IMR-90 (cell line): ENCODE measurements at regions not wholly inside any gene's neighbourhood (a gene's known extent, or its start where the extent isn't known, plus 50 kb on each side); places are given as distances from the start of the nearest gene placed in this dataset.

Experiments used
- ATAC-seq: fragments of 200-7000 bp; cut with Tn5 transposase; 2 replicates; pipeline ENCODE4 v1.9.1; 2020; ENCODE audit warnings: low read depth, mild to moderate bottlenecking, moderate library complexity
- BruUV-seq: library from RNA; stranded (reverse); fragments of 400-500 nt; replicated peaks from 2 replicates; lab custom pipeline; 2021; lab: Mats Ljungman, UMichigan
- CTCF ChIA-PET: fragments of 300-600 bp; formaldehyde crosslinking; extraction: SDS; loops from one replicate; lab custom pipeline; 2021; ENCODE audit warnings: antibody characterized with exemption; lab: Yijun Ruan, JAX
- POLR2A ChIA-PET: fragments of 300-600 bp; sonication (Branson Sonifier 250); formaldehyde crosslinking; loops from one replicate; lab custom pipeline; 2022; ENCODE audit warnings: antibody characterized with exemption; ENCODE audit not compliant: unreplicated experiment; lab: Charles Lee
- DNase-seq: peaks from one replicate; pipeline ENCODE4 v3.0.0; 2013
- H2AFZ ChIP-seq: replicated peaks from 2 replicates; pipeline ENCODE3; 2013; ENCODE audit warnings: low read length, mild to moderate bottlenecking; ENCODE audit not compliant: poor library complexity
- H2AK5ac ChIP-seq: 2 replicates; pipeline ENCODE4 v1.6.1; 2013; ENCODE audit warnings: low read depth, low read length, inconsistent platforms
- H2AK9ac ChIP-seq: replicated peaks from 2 replicates; pipeline ENCODE3; 2013; ENCODE audit warnings: mild to moderate bottlenecking, low read depth, low read length, moderate library complexity; ENCODE audit not compliant: poor library complexity
- H2BK120ac ChIP-seq: 2 replicates; pipeline ENCODE4 v1.6.1; 2013; ENCODE audit warnings: low read depth, low read length, inconsistent platforms
- H2BK15ac ChIP-seq: 3 replicates; pipeline ENCODE4 v1.6.1; 2013; ENCODE audit warnings: low read depth, low read length, inconsistent platforms
- H2BK20ac ChIP-seq: 2 replicates; pipeline ENCODE4 v1.6.1; 2013; ENCODE audit warnings: low read depth, mild to moderate bottlenecking, inconsistent platforms, low read length, moderate library complexity
- H2BK5ac ChIP-seq: 2 replicates; pipeline ENCODE4 v1.6.1; 2013; ENCODE audit warnings: mild to moderate bottlenecking, low read depth, low read length, inconsistent platforms; ENCODE audit not compliant: poor library complexity, severe bottlenecking
- H3K14ac ChIP-seq: replicated peaks from 2 replicates; pipeline ENCODE4 v1.6.1; 2013; ENCODE audit warnings: low read depth, low read length, inconsistent platforms
- H3K18ac ChIP-seq: 2 replicates; pipeline ENCODE4 v1.6.1; 2013; ENCODE audit warnings: low read depth, low read length, control low read depth
- H3K23ac ChIP-seq: 2 replicates; pipeline ENCODE4 v1.6.1; 2013; ENCODE audit warnings: low read depth, low read length, inconsistent platforms
- H3K27ac ChIP-seq: 2 replicates; pipeline ENCODE4 v1.5.1; 2013; ENCODE audit warnings: mild to moderate bottlenecking, control low read depth, low read length; ENCODE audit not compliant: insufficient read depth
- H3K27me3 ChIP-seq: 2 replicates; pipeline ENCODE4 v1.6.1; 2013; ENCODE audit warnings: low read length; ENCODE audit not compliant: control insufficient read depth, insufficient read depth
- H3K36me3 ChIP-seq: 2 replicates; pipeline ENCODE4 v1.6.1; 2013; ENCODE audit warnings: low read length, mixed read lengths; ENCODE audit not compliant: control insufficient read depth, insufficient read depth
- H3K4ac ChIP-seq: 2 replicates; pipeline ENCODE4 v1.6.1; 2013; ENCODE audit warnings: low read depth, low read length, inconsistent platforms
- H3K4me1 ChIP-seq: 2 replicates; pipeline ENCODE4 v1.6.1; 2013; ENCODE audit warnings: low read length, mixed read lengths; ENCODE audit not compliant: control insufficient read depth, insufficient read depth
- H3K4me2 ChIP-seq: 2 replicates; pipeline ENCODE4 v1.6.1; 2013; ENCODE audit warnings: low read depth, mild to moderate bottlenecking, control low read depth, low read length, moderate library complexity
- H3K4me3 ChIP-seq: 2 replicates; pipeline ENCODE4 v1.5.1; 2013; ENCODE audit warnings: low read depth, mild to moderate bottlenecking, control low read depth, low read length, moderate library complexity; ENCODE audit not compliant: insufficient read depth
- H3K56ac ChIP-seq: 2 replicates; pipeline ENCODE4 v1.6.1; 2013; ENCODE audit warnings: low read length, inconsistent platforms; ENCODE audit not compliant: insufficient read depth; ENCODE audit errors: extremely low read depth
- H3K79me1 ChIP-seq, 2 experiments: 2 replicates each; pipeline ENCODE4 v1.6.1; 2013; ENCODE audit warnings: low read length in 2 of 2, inconsistent platforms in 1 of 2, low read depth in 1 of 2
- H3K9ac ChIP-seq: 2 replicates; pipeline ENCODE4 v1.6.1; 2013; ENCODE audit warnings: low read depth, low read length, control low read depth
- H3K9me1 ChIP-seq: 2 replicates; pipeline ENCODE4 v1.6.1; 2013; ENCODE audit warnings: low read length, inconsistent platforms; ENCODE audit not compliant: insufficient read depth
- H3K9me3 ChIP-seq: 2 replicates; pipeline ENCODE4 v1.6.1; 2013; ENCODE audit warnings: low read length; ENCODE audit not compliant: control insufficient read depth, insufficient read depth
- H4K20me1 ChIP-seq: 2 replicates; pipeline ENCODE4 v1.6.1; 2013; ENCODE audit warnings: low read length, inconsistent platforms; ENCODE audit not compliant: insufficient read depth
- H4K5ac ChIP-seq: 2 replicates; pipeline ENCODE4 v1.6.1; 2013; ENCODE audit warnings: mild to moderate bottlenecking, low read depth, low read length, control low read depth
- H4K8ac ChIP-seq, 2 experiments: 2 replicates each; pipeline ENCODE4 v1.6.1; 2013; ENCODE audit warnings: low read depth in 2 of 2, low read length in 2 of 2, control low read depth in 1 of 2, inconsistent platforms in 1 of 2
- H4K91ac ChIP-seq: 2 replicates; pipeline ENCODE4 v1.6.1; 2013; ENCODE audit warnings: low read depth, low read length, inconsistent platforms; ENCODE audit not compliant: insufficient read depth
- BHLHE40 ChIP-seq: fragments of 150-350 bp; IDR thresholded peaks from 2 replicates; pipeline ENCODE4 v1.6.1; 2016; ENCODE audit warnings: mild to moderate bottlenecking, low read depth, low read length
- CEBPB ChIP-seq: IDR thresholded peaks from 2 replicates; pipeline ENCODE4 v1.6.1; 2012; ENCODE audit warnings: low read depth, low read length, improper control_type of control experiment
- FOS ChIP-seq: fragments of 150-350 bp; IDR thresholded peaks from 2 replicates; pipeline ENCODE4 v1.6.1; 2016; ENCODE audit warnings: low read depth, low read length
- MAFK ChIP-seq: IDR thresholded peaks from 2 replicates; pipeline ENCODE4 v1.6.1; 2012; ENCODE audit warnings: low read depth, low read length, improper control_type of control experiment
- MXI1 ChIP-seq: IDR thresholded peaks from 2 replicates; pipeline ENCODE4 v1.6.1; 2012; ENCODE audit warnings: low read depth, mild to moderate bottlenecking, low read length, moderate library complexity, borderline replicate concordance
- NFE2L2 ChIP-seq: fragments of 150-350 bp; IDR thresholded peaks from 2 replicates; pipeline ENCODE4 v1.6.1; 2016; ENCODE audit warnings: low read depth, mild to moderate bottlenecking, low read length
- POLR2A ChIP-seq: IDR thresholded peaks from 2 replicates; pipeline ENCODE4 v1.6.1; 2012; ENCODE audit warnings: mild to moderate bottlenecking, low read depth, low read length
- WGBS, 2 experiments: methylation state at CpG; one replicate each; pipeline versions ENCODE4 v1.1.5 to v1.1.7; 2013; ENCODE audit warnings: missing lambda C conversion rate in 2 of 2; ENCODE audit not compliant: insufficient read length in 1 of 2; ENCODE audit errors: extremely low coverage in 2 of 2; 5-methylcytosine and 5-hydroxymethylcytosine counted together
- dilution Hi-C: fragments of 300-500 bp; cut with HindIII; formaldehyde crosslinking; loops from one replicate; pipeline ENCODE4 v1.14.3; 2018; ENCODE audit warnings: low sequenced_read_pairs; ENCODE audit not compliant: unreplicated experiment
- in situ Hi-C: fragments of 300-500 bp; cut with MboI; formaldehyde crosslinking; loops from 3 replicates; pipeline ENCODE4 v1.14.3; 2019; ENCODE audit warnings: low sequenced_read_pairs, inconsistent platforms, mixed read lengths
- intact Hi-C: fragments of 100-400 bp; cut with micrococcal nuclease; formaldehyde crosslinking; loops from 2 replicates; pipeline ENCODE4 v1.10.0; 2022
- TF ChIP-seq, protein P1 (sequence below): fragments of 150-350 bp; IDR thresholded peaks from 2 replicates; pipeline ENCODE4 v1.6.1; 2017; ENCODE audit warnings: mild to moderate bottlenecking, antibody characterized with exemption, low read length, low read depth
- TF ChIP-seq, protein P2 (sequence below): conservative IDR thresholded peaks from 2 replicates; pipeline ENCODE4 v1.5.1; 2012; ENCODE audit warnings: mild to moderate bottlenecking, low read depth, low read length, improper control_type of control experiment

DNA sequence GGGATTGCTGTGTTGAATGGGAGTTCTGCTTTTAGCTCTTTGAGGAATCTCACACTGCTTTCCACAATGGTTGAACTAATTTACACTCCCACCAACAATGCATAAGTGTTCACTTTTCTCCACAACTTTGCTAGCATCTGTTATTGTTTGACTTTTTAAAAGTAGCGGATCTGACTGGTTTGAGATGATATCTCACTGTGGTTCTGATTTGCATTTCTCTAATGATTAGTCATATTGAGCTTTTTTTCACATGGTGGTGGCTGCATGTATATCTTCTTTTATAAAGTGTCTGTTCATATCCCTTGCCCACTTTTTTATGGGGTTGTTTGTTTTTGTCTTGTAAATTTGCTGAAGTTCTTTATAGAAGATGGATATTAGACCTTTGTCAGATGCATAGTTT, 588.3 kb upstream of the ADGRB3 start:
- H3K4me2 ChIP-seq = no peak overlapping the region
- no peak overlapping the region for H4K91ac ChIP-seq
- H2AK9ac ChIP-seq = no peak overlapping the region
- no peak overlapping the region for H2AFZ ChIP-seq
- no peak overlapping the region for H2AK5ac ChIP-seq
- no peak overlapping the region for H4K5ac ChIP-seq
- WGBS, 2 experiments = no CpG with 5 or more reads among the region's 1 CpG
- CTCF ChIA-PET = no interaction called here
- no peak overlapping the region for H2BK15ac ChIP-seq
- TF ChIP-seq CEBPB (no peak), FOS (no peak), MAFK (no peak), MXI1 (no peak), BHLHE40 (no peak), NFE2L2 (no peak), POLR2A (no peak)
- TF ChIP-seq, protein P1, sequence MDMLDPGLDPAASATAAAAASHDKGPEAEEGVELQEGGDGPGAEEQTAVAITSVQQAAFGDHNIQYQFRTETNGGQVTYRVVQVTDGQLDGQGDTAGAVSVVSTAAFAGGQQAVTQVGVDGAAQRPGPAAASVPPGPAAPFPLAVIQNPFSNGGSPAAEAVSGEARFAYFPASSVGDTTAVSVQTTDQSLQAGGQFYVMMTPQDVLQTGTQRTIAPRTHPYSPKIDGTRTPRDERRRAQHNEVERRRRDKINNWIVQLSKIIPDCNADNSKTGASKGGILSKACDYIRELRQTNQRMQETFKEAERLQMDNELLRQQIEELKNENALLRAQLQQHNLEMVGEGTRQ = no peak
- TF ChIP-seq, protein P2, sequence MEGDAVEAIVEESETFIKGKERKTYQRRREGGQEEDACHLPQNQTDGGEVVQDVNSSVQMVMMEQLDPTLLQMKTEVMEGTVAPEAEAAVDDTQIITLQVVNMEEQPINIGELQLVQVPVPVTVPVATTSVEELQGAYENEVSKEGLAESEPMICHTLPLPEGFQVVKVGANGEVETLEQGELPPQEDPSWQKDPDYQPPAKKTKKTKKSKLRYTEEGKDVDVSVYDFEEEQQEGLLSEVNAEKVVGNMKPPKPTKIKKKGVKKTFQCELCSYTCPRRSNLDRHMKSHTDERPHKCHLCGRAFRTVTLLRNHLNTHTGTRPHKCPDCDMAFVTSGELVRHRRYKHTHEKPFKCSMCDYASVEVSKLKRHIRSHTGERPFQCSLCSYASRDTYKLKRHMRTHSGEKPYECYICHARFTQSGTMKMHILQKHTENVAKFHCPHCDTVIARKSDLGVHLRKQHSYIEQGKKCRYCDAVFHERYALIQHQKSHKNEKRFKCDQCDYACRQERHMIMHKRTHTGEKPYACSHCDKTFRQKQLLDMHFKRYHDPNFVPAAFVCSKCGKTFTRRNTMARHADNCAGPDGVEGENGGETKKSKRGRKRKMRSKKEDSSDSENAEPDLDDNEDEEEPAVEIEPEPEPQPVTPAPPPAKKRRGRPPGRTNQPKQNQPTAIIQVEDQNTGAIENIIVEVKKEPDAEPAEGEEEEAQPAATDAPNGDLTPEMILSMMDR = no peak
- no peaks in the 10 kb centered on the region for H3K4me1 ChIP-seq
- H3K18ac ChIP-seq = no peak overlapping the region
- H3K9me3 ChIP-seq = no peaks in the 10 kb centered on the region
- ATAC-seq = no peak
- H3K9ac ChIP-seq = no peak overlapping the region
- no peaks in the 10 kb centered on the region for H4K20me1 ChIP-seq
- H3K4ac ChIP-seq = no peak overlapping the region
- no peaks in the 10 kb centered on the region for H3K27me3 ChIP-seq
- no peak for DNase-seq
- BruUV-seq = no TSS peak
- H3K79me1 ChIP-seq = no peaks in the 10 kb centered on the region
- no peak overlapping the region for H2BK5ac ChIP-seq
- in situ Hi-C loops = no loop called here
- no peak overlapping the region for H3K27ac ChIP-seq
- H3K23ac ChIP-seq = no peak overlapping the region
- POLR2A ChIA-PET = no interaction called here
- H4K8ac ChIP-seq = no peak overlapping the region
- no peak overlapping the region for H2BK120ac ChIP-seq
- no peak overlapping the region for H2BK20ac ChIP-seq
- H3K4me3 ChIP-seq = no peak overlapping the region
- H3K14ac ChIP-seq = no peak overlapping the region
- intact Hi-C loops = no loop called here
- H3K36me3 ChIP-seq = no peaks in the 10 kb centered on the region
- no peaks in the 10 kb centered on the region for H3K9me1 ChIP-seq
- H3K56ac ChIP-seq = no peak overlapping the region
- dilution Hi-C loops = no loop called here
